H1 (cell line): ENCODE measurements at regions not wholly inside any gene's neighbourhood (a gene's known extent, or its start where the extent isn't known, plus 50 kb on each side); places are given as distances from the start of the nearest gene placed in this dataset.
"Not testable (repeated sequence)": the region's sequence is repeated elsewhere in the genome, so short reads cannot be mapped to it uniquely, and the experiment has no call there.

Source experiments
- CTCF ChIA-PET: fragments of 300-600 bp; sonication (Branson Sonifier 250); formaldehyde crosslinking; loops from one replicate; lab custom pipeline; 2021; ENCODE audit not compliant: partially characterized antibody; lab: Charles Lee
- POLR2A ChIA-PET: fragments of 300-600 bp; sonication (Branson Sonifier 250); formaldehyde crosslinking; loops from one replicate; lab custom pipeline; 2021; ENCODE audit warnings: inconsistent platforms; ENCODE audit not compliant: partially characterized antibody; lab: Charles Lee
- DNase-seq, 2 experiments: peaks; one replicate each; pipeline versions ENCODE4 v3.0.0 to v3.0.0-alpha.2; 2010 to 2022; ENCODE audit warnings: low spot score in 2 of 2, low read depth in 1 of 2, mixed read lengths in 1 of 2
- FAIRE-seq: peaks from 2 replicates; lab custom pipeline; 2011; peaks lifted over from hg19 to GRCh38; lab: Jason Lieb, UNC
- H2AFZ ChIP-seq: 2 replicates; pipeline ENCODE4 v1.8.1; 2012; ENCODE audit warnings: low read length, inconsistent platforms
- H2AK5ac ChIP-seq: 2 replicates; pipeline ENCODE4 v1.6.1; 2013; ENCODE audit warnings: low read depth, low read length
- H2BK120ac ChIP-seq: replicated peaks from 2 replicates; pipeline ENCODE3; 2013; ENCODE audit warnings: low read depth, low read length, inconsistent platforms
- H2BK12ac ChIP-seq: 2 replicates; pipeline ENCODE4 v1.6.1; 2013; ENCODE audit warnings: low read depth, low read length
- H2BK15ac ChIP-seq: 2 replicates; pipeline ENCODE4 v1.6.1; 2013; ENCODE audit warnings: low read length
- H2BK20ac ChIP-seq: 2 replicates; pipeline ENCODE4 v1.6.1; 2013; ENCODE audit warnings: low read length
- H2BK5ac ChIP-seq: 2 replicates; pipeline ENCODE4 v1.6.1; 2013; ENCODE audit warnings: low read depth, low read length
- H3K14ac ChIP-seq: 2 replicates; pipeline ENCODE4 v1.6.1; 2013; ENCODE audit warnings: inconsistent platforms; ENCODE audit not compliant: insufficient read length
- H3K18ac ChIP-seq: 2 replicates; pipeline ENCODE4 v1.6.1; 2013; ENCODE audit warnings: low read length; ENCODE audit errors: extremely low read depth
- H3K23ac ChIP-seq: 2 replicates; pipeline ENCODE4 v1.6.1; 2013; ENCODE audit warnings: inconsistent platforms; ENCODE audit not compliant: insufficient read length
- H3K23me2 ChIP-seq: 2 replicates; pipeline ENCODE4 v1.6.1; 2013; ENCODE audit warnings: low read depth, low read length
- H3K27ac ChIP-seq: 2 replicates; pipeline ENCODE4 v1.6.1; 2011; ENCODE audit warnings: low read depth, low read length, inconsistent platforms
- H3K27me3 ChIP-seq, 4 experiments: replicated peaks in 1 of 4; 1 replicate in 1 of 4; 2 replicates in 3 of 4; pipeline versions ENCODE4 v1.6.1 to v1.8.1; 2011 to 2013; ENCODE audit warnings: low read length in 3 of 4, mild to moderate bottlenecking in 3 of 4, inconsistent platforms in 2 of 4, mixed read lengths in 2 of 4, moderate library complexity in 1 of 4; ENCODE audit not compliant: control insufficient read depth in 3 of 4, insufficient read depth in 3 of 4; ENCODE audit errors: extremely low read depth in 1 of 4
- H3K36me3 ChIP-seq, 4 experiments: 2 replicates each; pipeline versions ENCODE4 v1.6.1 to v1.8.1; 2011 to 2013; ENCODE audit warnings: mild to moderate bottlenecking in 4 of 4, low read length in 3 of 4, moderate library complexity in 2 of 4, control low read depth in 1 of 4, inconsistent platforms in 1 of 4; ENCODE audit not compliant: insufficient read depth in 4 of 4, control insufficient read depth in 2 of 4
- H3K4ac ChIP-seq: replicated peaks from 2 replicates; pipeline ENCODE3; 2013; ENCODE audit warnings: low read length, low read depth, mixed read lengths, inconsistent platforms; ENCODE audit not compliant: insufficient read length
- H3K4me1 ChIP-seq, 4 experiments: replicated peaks in 1 of 4; 1 replicate in 1 of 4; 2 replicates in 3 of 4; pipeline versions ENCODE4 v1.6.1 to v1.8.1; 2011 to 2013; ENCODE audit warnings: low read length in 3 of 4, inconsistent platforms in 2 of 4, mixed read lengths in 1 of 4; ENCODE audit not compliant: insufficient read depth in 4 of 4, control insufficient read depth in 3 of 4
- H3K4me2 ChIP-seq, 2 experiments: 2 replicates each; pipeline versions ENCODE4 v1.6.1 to v1.8.1; 2011 to 2013; ENCODE audit warnings: low read depth in 2 of 2, low read length in 2 of 2, control low read depth in 1 of 2, inconsistent platforms in 1 of 2, mild to moderate bottlenecking in 1 of 2; ENCODE audit not compliant: insufficient read depth in 1 of 2
- H3K4me3 ChIP-seq, 4 experiments: fragments of 200-600, 300-600 bp in 1 of 4; sonication (generic), shearing (Covaris generic), sonication (Bioruptor Twin) in 1 of 4; 2 replicates each; pipeline versions ENCODE4 v1.5.1 to v1.8.1; 2011 to 2016; ENCODE audit warnings: low read length in 4 of 4, low read depth in 3 of 4, control low read depth in 2 of 4, inconsistent platforms in 2 of 4, mild to moderate bottlenecking in 2 of 4, mixed read lengths in 1 of 4, moderate library complexity in 1 of 4; ENCODE audit not compliant: insufficient read depth in 2 of 4; ENCODE audit errors: extremely low read depth in 1 of 4
- H3K56ac ChIP-seq: replicated peaks from 2 replicates; pipeline ENCODE3; 2013; ENCODE audit warnings: low read depth, mild to moderate bottlenecking, mixed read lengths, low read length, inconsistent platforms; ENCODE audit not compliant: insufficient read length
- H3K79me1 ChIP-seq: 2 replicates; pipeline ENCODE4 v1.6.1; 2013; ENCODE audit warnings: low read depth, low read length, control low read depth
- H3K79me2 ChIP-seq, 2 experiments: 2 replicates each; pipeline versions ENCODE4 v1.6.1 to v1.8.1; 2012 to 2013; ENCODE audit warnings: low read length in 2 of 2, mild to moderate bottlenecking in 2 of 2, inconsistent platforms in 1 of 2; ENCODE audit not compliant: insufficient read depth in 2 of 2, control insufficient read depth in 1 of 2
- H3K9ac ChIP-seq, 4 experiments: replicated peaks in 1 of 4; 1 replicate in 1 of 4; 2 replicates in 3 of 4; pipeline versions ENCODE4 v1.6.1 to v1.8.1; 2011 to 2013; ENCODE audit warnings: low read depth in 3 of 4, low read length in 3 of 4, control low read depth in 2 of 4, mild to moderate bottlenecking in 2 of 4, moderate library complexity in 2 of 4, inconsistent platforms in 1 of 4; ENCODE audit errors: extremely low read depth in 1 of 4
- H3K9me3 ChIP-seq, 2 experiments: 2 replicates each; pipeline versions ENCODE4 v1.6.1 to v1.8.1; 2012 to 2013; ENCODE audit warnings: mild to moderate bottlenecking in 2 of 2, moderate library complexity in 2 of 2, control low read depth in 1 of 2, inconsistent platforms in 1 of 2, low read depth in 1 of 2, low read length in 1 of 2, mixed read lengths in 1 of 2; ENCODE audit not compliant: insufficient read depth in 2 of 2
- H4K20me1 ChIP-seq, 2 experiments: replicated peaks in 1 of 2; 2 replicates each; pipeline versions ENCODE3 to v1.8.1; 2011 to 2013; ENCODE audit warnings: inconsistent platforms in 2 of 2, low read length in 2 of 2, mild to moderate bottlenecking in 1 of 2; ENCODE audit not compliant: insufficient read depth in 2 of 2, control insufficient read depth in 1 of 2
- H4K5ac ChIP-seq: 2 replicates; pipeline ENCODE4 v1.6.1; 2013; ENCODE audit warnings: low read length, low read depth, mixed read lengths, inconsistent platforms; ENCODE audit not compliant: insufficient read length
- H4K8ac ChIP-seq: 2 replicates; pipeline ENCODE4 v1.8.0; 2013; ENCODE audit warnings: mild to moderate bottlenecking, moderate library complexity, low read length, inconsistent platforms; ENCODE audit not compliant: insufficient read depth; ENCODE audit errors: extremely low read depth
- H4K91ac ChIP-seq: replicated peaks from 2 replicates; pipeline ENCODE3; 2013; ENCODE audit warnings: low read length, mixed read lengths, inconsistent platforms; ENCODE audit not compliant: insufficient read length
- RAD21 ChIP-seq, 2 experiments: IDR thresholded peaks in 1 of 2; conservative IDR thresholded peaks in 1 of 2; 2 replicates each; pipeline ENCODE4 v1.6.1; 2011; ENCODE audit warnings: low read depth in 2 of 2, low read length in 2 of 2, improper control_type of control experiment in 1 of 2, inconsistent platforms in 1 of 2, mild to moderate bottlenecking in 1 of 2, moderate library complexity in 1 of 2
- TF ChIP-seq, protein P1 (sequence below), 3 experiments: IDR thresholded peaks; 1 replicate in 2 of 3; 2 replicates in 1 of 3; pipeline versions ENCODE4 v1.5.1 to v1.6.1; 2011; ENCODE audit warnings: low read length in 3 of 3, mild to moderate bottlenecking in 3 of 3, inconsistent platforms in 2 of 3, low read depth in 1 of 3, moderate library complexity in 1 of 3; ENCODE audit not compliant: insufficient read depth in 1 of 3; ENCODE audit errors: control extremely low read depth in 1 of 3

DNA sequence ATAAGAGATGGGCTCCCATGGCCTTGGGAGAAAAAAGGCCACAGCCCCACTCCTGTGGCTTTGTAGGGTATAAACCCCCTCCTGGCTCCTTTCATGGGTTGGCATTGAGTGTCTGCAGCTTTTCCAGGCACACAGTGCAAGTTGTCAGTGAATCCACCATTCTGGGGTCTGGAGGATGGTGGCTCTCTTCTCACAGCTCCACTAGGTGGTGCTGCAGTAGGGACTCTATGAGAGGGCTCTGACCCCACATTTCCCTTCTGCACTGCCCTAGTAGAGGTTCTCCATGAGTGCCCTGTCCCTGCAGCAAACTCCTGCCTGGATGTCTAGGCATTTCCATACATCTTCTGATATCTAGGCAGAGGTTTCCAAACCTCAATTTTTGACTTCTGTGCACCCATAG is 136.5 kb upstream of the FRG2C start:
- H3K56ac ChIP-seq, POLR2A ChIA-PET, H2BK12ac ChIP-seq, H3K14ac ChIP-seq, H2AFZ ChIP-seq, H3K79me2 ChIP-seq, H4K8ac ChIP-seq, H2BK120ac ChIP-seq, FAIRE-seq, H3K23ac ChIP-seq, H3K9ac ChIP-seq, H2BK20ac ChIP-seq, H4K5ac ChIP-seq, H2AK5ac ChIP-seq, H3K27ac ChIP-seq, H3K4ac ChIP-seq, H3K27me3 ChIP-seq, H3K4me1 ChIP-seq, H2BK15ac ChIP-seq, H4K20me1 ChIP-seq, H3K4me2 ChIP-seq, H4K91ac ChIP-seq, H3K4me3 ChIP-seq, H3K9me3 ChIP-seq, H3K23me2 ChIP-seq, H3K18ac ChIP-seq, H3K36me3 ChIP-seq, H2BK5ac ChIP-seq, H3K79me1 ChIP-seq: not testable (repeated sequence)
- TF ChIP-seq, protein P1, sequence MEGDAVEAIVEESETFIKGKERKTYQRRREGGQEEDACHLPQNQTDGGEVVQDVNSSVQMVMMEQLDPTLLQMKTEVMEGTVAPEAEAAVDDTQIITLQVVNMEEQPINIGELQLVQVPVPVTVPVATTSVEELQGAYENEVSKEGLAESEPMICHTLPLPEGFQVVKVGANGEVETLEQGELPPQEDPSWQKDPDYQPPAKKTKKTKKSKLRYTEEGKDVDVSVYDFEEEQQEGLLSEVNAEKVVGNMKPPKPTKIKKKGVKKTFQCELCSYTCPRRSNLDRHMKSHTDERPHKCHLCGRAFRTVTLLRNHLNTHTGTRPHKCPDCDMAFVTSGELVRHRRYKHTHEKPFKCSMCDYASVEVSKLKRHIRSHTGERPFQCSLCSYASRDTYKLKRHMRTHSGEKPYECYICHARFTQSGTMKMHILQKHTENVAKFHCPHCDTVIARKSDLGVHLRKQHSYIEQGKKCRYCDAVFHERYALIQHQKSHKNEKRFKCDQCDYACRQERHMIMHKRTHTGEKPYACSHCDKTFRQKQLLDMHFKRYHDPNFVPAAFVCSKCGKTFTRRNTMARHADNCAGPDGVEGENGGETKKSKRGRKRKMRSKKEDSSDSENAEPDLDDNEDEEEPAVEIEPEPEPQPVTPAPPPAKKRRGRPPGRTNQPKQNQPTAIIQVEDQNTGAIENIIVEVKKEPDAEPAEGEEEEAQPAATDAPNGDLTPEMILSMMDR (IDR thresholded peaks at IDR 0.05; ENCODE audit: control extremely low read depth in 1 of 3, insufficient read depth in 1 of 3, low read depth in 1 of 3, low read length in 3 of 3), result peak in 2 of 3 experiments; percentile 4 to 15; a peak in 2 of 4 replicates
- TF ChIP-seq RAD21 (IDR thresholded peaks at IDR 0.05 in 1 of 2, conservative IDR thresholded peaks at IDR 0.05 in 1 of 2; ENCODE audit: low read depth in 2 of 2, low read length in 2 of 2), result peak in 1 of 2 experiments; percentile 8; a peak in 1 of 4 replicates
- CTCF ChIA-PET, result interaction anchor here (1.2 kb wide), 1 partner anchor 100 kb away, joined by 3 read pairs; no protein-coding TSS in a partner anchor
- DNase-seq, result peak in 1 of 2 experiments; percentile 44
